ENCODE measurements at regions not wholly inside any gene's neighbourhood (a gene's known extent, or its start where the extent isn't known, plus 50 kb on each side); places are given as distances from the start of the nearest gene placed in this dataset.

DNA sequence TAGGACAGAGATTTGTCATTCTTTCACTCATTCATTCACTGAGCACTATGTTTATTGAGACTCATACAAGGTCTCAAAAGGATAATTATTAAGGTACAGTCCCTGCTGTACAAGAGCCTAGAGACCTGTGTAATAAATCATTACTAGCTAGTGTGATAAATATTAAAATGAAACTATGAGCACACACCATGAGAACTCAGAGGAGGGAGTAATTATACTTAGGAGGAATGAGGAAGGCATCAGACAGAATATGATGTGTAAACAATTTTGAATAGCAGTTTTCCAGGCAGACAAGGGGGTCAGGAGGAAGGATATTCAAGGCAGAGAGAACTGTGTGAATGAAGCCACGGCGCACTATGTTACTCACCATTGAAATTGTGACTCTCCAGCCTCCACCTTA, 300.8 kb upstream of the ISX start:
- no peak overlapping the region for H3K9ac ChIP-seq (ENCODE audit: extremely low read depth, low read length, poor library complexity, severe bottlenecking)
- peaks cover 11% of the 10 kb centered on the region for H3K4me1 Mint-ChIP-seq
- H3K27me3 ChIP-seq (ENCODE audit: control insufficient read depth, insufficient read depth, low read length, poor library complexity, severe bottlenecking): no peaks in the 10 kb centered on the region
- WGBS, 2 experiments (ENCODE audit: insufficient coverage in 1 of 2, insufficient read length in 1 of 2): 89 to 90% methylated on average over 2 of the region's 2 CpGs
- no peak for DNase-seq
- TF ChIP-seq, protein P1, sequence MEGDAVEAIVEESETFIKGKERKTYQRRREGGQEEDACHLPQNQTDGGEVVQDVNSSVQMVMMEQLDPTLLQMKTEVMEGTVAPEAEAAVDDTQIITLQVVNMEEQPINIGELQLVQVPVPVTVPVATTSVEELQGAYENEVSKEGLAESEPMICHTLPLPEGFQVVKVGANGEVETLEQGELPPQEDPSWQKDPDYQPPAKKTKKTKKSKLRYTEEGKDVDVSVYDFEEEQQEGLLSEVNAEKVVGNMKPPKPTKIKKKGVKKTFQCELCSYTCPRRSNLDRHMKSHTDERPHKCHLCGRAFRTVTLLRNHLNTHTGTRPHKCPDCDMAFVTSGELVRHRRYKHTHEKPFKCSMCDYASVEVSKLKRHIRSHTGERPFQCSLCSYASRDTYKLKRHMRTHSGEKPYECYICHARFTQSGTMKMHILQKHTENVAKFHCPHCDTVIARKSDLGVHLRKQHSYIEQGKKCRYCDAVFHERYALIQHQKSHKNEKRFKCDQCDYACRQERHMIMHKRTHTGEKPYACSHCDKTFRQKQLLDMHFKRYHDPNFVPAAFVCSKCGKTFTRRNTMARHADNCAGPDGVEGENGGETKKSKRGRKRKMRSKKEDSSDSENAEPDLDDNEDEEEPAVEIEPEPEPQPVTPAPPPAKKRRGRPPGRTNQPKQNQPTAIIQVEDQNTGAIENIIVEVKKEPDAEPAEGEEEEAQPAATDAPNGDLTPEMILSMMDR (conservative IDR thresholded peaks at IDR 0.05): no peak
- no peak overlapping the region for H3K27ac Mint-ChIP-seq
- no peak overlapping the region for H3K4me3 Mint-ChIP-seq
- no peak overlapping the region for H3K4me3 ChIP-seq (ENCODE audit: low read length)
- H3K27ac ChIP-seq (ENCODE audit: low read depth, low read length): no peak overlapping the region
- H3K9me3 ChIP-seq (ENCODE audit: control insufficient read depth, low read length): no peaks in the 10 kb centered on the region
- no peaks in the 10 kb centered on the region for H3K4me1 ChIP-seq (ENCODE audit: control insufficient read depth, insufficient read depth, low read length)
- H3K27me3 Mint-ChIP-seq (ENCODE audit: insufficient read depth): no peaks in the 10 kb centered on the region
- H3K36me3 Mint-ChIP-seq (ENCODE audit: low read depth): peaks cover 18% of the 10 kb centered on the region
- peaks cover 8% of the 10 kb centered on the region for H3K36me3 ChIP-seq (ENCODE audit: control insufficient read depth, insufficient read depth, low read length)
- H3K9me3 Mint-ChIP-seq: no peaks in the 10 kb centered on the region

DNA sequence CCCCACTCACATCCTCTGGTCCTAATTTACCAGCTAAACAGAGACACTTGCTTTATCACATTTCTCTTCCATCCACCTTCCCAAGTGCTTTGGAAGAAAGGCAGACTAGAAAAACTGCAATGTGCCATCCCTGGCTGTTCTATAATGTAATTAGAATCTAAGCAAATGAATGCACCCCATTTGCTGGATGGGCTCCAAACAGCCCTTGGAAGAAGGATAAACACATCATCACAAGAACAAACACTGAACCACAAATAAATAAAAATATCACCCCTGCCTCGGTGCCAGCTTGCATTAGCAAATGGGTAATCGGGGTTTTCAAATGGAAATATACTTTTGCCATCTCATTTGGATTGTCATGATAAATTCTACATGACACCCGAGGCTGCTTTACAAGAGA, 296.6 kb upstream of the ISX start:
- WGBS, 2 experiments (ENCODE audit: insufficient coverage in 1 of 2, insufficient read length in 1 of 2): 90 to 92% methylated on average over 2 to 3 of the region's 3 CpGs
- Mint-ChIP-seq H3K9me3 (no peaks in the 10 kb centered on the region), H3K4me1 (peaks cover 9% of the 10 kb centered on the region), H3K4me3 (no peak overlapping the region), H3K27ac (no peak overlapping the region), H3K27me3 (ENCODE audit: insufficient read depth) (no peaks in the 10 kb centered on the region), H3K36me3 (ENCODE audit: low read depth) (peaks cover 4% of the 10 kb centered on the region)
- Histone ChIP-seq H3K4me3 (ENCODE audit: low read length) (no peak overlapping the region), H3K27ac (ENCODE audit: low read depth, low read length) (no peak overlapping the region), H3K36me3 (ENCODE audit: control insufficient read depth, insufficient read depth, low read length) (peaks cover 8% of the 10 kb centered on the region), H3K4me1 (ENCODE audit: control insufficient read depth, insufficient read depth, low read length) (no peaks in the 10 kb centered on the region), H3K9ac (ENCODE audit: extremely low read depth, low read length, poor library complexity, severe bottlenecking) (no peak overlapping the region), H3K27me3 (ENCODE audit: control insufficient read depth, insufficient read depth, low read length, poor library complexity, severe bottlenecking) (no peaks in the 10 kb centered on the region), H3K9me3 (ENCODE audit: control insufficient read depth, low read length) (no peaks in the 10 kb centered on the region)
- TF ChIP-seq, protein P1 (conservative IDR thresholded peaks at IDR 0.05): no peak
- DNase-seq: no peak

DNA sequence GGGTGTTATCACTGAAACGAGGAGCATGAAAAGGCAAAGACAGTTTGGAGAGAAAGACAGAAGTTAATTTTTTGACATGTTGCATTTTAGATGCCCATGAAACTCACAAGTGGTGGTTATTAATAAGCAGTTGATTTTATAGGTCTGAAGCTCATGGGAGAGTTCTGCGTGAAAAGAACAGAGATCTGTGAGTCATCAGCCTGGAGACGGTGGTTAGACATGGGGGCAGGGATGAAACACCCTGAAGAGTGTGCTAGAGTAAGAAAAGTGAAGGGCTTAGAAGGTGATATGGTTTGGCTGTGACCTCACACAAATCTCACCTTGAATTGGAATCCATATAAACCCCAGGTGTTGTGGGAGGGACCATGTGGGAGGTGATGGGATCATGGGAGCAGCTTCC, 289.1 kb upstream of the ISX start:
- WGBS, 2 experiments (ENCODE audit: insufficient coverage in 1 of 2, insufficient read length in 1 of 2): 95 to 96% methylated on average over 3 of the region's 3 CpGs
- Histone ChIP-seq H3K4me3 (ENCODE audit: low read length) (peak overlapping the region; percentile 69), H3K9me3 (ENCODE audit: control insufficient read depth, low read length) (peaks cover 43% of the 10 kb centered on the region), H3K27me3 (ENCODE audit: control insufficient read depth, insufficient read depth, low read length, poor library complexity, severe bottlenecking) (no peaks in the 10 kb centered on the region), H3K36me3 (ENCODE audit: control insufficient read depth, insufficient read depth, low read length) (peaks cover 38% of the 10 kb centered on the region), H3K4me1 (ENCODE audit: control insufficient read depth, insufficient read depth, low read length) (no peaks in the 10 kb centered on the region), H3K9ac (ENCODE audit: extremely low read depth, low read length, poor library complexity, severe bottlenecking) (no peak overlapping the region), H3K27ac (ENCODE audit: low read depth, low read length) (no peak overlapping the region)
- no peaks in the 10 kb centered on the region for H3K27me3 Mint-ChIP-seq (ENCODE audit: insufficient read depth)
- peaks cover 51% of the 10 kb centered on the region for H3K36me3 Mint-ChIP-seq (ENCODE audit: low read depth)
- no peaks in the 10 kb centered on the region for H3K4me1 Mint-ChIP-seq
- TF ChIP-seq, protein P1 (conservative IDR thresholded peaks at IDR 0.05): no peak
- H3K27ac Mint-ChIP-seq: no peak overlapping the region
- H3K9me3 Mint-ChIP-seq: peaks cover 39% of the 10 kb centered on the region
- no peak overlapping the region for H3K4me3 Mint-ChIP-seq
- no peak for DNase-seq
